T-helper 1 cell (primary cell): ENCODE measurements at regions not wholly inside any gene's neighbourhood (a gene's known extent, or its start where the extent isn't known, plus 50 kb on each side); places are given as distances from the start of the nearest gene placed in this dataset.
"Not testable (repeated sequence)": the region's sequence is repeated elsewhere in the genome, so short reads cannot be mapped to it uniquely, and the experiment has no call there.

Source experiments
- DNase-seq, 5 donors: peaks; one replicate each; pipeline ENCODE4 v3.0.0-alpha.2; 2012 to 2020

DNA sequence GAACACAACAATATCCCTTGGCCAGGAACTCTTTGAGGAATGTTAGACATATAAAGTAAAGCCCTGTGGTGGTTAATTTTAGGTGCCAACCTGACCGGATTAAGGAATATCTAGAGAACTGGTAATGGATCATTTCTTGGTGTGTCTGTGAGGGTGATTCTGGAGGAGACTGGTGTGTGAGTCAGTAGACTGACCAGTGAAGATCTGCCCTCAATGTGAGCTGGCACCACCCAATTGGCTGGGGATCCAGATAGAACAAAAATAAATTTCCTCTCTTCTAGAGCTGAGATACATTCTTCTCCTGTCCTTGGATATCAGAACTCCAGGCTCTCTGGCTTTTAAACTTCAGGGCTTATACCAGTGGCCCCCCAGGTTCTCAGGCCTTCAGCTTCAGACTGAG lies 56.2 kb upstream of the TNPO1 start:
- no peak for DNase-seq

DNA sequence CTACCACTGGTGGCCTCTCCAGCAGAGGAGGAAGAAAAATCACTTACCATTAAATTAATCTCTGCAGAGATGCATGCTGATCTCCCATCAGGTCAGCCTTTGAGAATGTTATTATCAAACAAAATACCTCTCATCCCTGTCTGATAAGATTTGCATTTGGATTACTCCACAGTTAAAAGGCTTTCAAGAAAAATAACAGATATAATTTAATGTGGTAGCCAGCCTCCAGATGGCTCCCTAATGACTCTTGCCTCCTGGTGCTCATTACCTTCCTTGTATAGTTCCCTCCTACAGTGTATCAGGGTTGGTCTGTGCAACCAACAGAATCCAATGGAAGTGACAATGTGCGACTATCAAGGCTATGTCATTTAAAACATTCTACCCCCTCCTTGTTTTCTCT lies 63.6 kb upstream of the TNPO1 start:
- no peak for DNase-seq

DNA sequence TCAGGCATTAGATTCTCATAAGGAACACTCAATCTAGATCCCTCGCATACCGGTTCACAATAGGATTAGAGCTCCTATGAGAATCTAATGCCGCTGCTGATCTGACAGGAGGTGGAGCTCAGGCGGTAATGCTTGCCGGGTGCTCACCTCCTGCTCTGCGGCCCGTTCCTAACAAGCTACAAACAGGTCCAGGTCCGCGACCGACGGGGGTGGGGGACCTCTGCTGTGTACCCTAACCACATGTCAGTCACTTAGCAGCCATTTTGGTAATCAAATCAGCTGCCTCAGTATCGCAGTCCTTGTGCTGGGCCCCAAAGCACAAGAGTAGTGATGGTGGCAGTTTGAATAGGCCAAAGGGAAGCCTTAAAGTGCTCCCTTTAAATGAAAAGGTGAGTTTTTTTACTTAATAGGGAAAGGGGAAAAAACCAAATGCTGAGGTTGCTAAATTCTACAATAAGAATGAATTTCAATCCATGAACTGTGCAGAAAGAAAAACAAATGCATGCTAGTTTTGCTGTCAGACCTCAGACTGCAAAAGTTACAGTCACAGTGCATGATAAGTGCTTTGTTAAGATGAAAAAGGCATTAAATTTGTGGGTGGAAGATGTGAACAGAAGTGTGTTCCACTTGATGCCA lies 67.0 kb upstream of the TNPO1 start:
- DNase-seq: no peak

DNA sequence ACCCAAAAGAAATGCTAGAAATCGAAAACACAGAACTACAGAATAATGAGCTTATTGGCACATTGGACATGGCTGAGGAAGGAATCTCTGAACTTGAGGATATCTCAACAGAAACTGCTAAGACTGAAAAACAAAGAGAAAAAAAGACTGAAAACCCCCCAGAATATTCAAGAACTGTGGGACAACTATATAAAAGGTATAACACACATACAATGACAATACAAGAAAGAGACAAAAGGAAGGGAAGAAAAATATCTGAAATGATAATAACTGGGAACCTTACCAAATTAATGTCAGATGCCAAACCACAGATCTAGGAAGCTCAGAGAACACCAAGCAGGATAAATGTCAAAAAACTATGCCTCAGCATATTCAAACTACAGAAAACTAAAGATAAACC lies 68.6 kb upstream of the TNPO1 start:
- no peak for DNase-seq

DNA sequence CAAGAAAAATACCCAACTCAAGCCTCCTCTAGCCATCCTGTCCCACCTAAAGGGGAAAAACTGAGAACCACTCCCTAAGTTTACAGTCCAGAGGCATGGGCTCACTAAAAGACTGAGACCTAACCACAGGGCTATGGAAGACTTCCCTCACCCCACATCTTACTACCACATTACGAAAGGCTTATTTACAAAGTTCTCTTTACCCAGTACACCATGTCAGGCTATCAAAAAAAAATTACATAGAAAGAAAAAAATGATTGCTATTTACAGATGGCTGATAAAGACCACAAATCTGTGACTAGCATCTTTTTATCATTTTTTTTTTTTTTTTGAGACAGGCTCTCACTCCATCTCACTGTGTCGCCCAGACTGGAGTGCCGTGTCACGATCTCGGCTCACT lies 69.7 kb upstream of the TNPO1 start:
- no peak for DNase-seq

DNA sequence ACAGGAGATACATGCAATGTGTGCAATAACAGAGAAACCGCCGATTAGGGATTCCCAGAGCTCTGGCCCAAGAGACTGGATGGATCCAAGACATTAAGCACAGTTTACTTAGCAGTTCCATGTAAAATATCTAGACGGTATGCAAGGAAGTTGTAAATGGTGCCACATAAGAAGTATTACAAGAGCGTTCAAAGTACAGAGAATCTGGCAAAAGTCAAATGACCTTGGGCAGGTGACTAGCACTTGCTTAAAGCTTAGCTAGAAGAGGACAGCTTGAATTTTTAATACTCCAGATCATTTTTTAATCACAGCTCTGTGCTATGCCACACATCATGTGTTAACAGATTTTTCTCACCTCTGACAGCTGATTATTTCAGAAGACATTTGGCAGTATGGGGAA lies 72.3 kb upstream of the TNPO1 start:
- no peak for DNase-seq

DNA sequence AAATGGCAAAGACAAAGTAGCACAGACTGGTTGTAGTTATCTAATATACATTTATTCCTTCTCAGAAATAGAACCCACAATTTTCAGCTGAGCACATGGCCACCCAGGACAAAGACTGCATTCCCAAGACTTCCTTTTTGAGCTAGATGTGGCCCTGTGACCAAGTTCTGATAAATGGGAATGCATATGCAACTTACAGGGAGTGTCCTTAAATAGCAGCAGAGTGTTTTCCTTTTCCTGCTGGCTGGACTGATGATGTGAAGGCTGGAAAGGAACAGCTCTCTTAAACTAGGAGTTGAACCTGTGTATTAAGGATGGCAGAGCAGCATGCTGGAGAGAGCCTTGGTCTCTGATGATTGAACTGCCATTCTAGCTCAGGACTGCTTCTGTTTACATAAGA lies 74.7 kb upstream of the TNPO1 start:
- DNase-seq: no peak

DNA sequence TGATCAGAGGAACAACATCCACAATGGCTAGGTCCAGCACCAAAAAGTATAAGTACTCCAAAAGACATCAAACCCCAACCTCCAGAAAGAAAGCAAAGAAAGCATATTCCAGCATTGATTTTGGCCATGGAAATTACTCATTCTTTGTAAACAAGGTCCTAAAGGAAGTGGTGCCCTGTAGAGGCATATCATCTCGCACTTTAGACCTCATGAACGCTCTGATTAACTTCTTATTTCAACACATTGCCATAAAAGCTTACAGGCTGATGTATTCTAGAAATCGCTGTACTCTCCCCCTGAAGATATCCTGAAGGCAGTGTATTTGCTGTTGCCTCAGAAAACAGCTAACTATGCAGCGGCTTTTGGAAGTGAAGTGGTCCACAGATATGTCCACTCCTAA lies 82.7 kb upstream of the TNPO1 start:
- no peak for DNase-seq

DNA sequence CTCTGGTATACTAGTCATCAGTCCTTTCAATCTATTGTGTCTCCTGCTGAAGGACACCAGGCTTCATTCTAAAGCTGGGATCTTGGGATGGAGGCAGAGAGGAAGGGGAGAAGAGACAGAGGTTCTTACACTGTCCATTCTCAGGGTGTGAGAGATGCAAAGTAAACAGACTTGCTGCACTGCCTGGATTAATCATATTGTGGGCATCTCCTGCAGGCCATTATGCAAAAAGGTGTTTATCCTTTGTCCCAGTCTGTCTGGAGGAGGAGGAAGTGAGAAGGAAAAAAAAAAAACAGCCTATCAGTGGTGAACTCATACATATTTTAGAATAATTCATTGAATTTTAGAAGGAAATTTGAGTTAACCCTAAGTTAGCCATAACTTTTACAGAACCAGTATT lies 92.9 kb upstream of the TNPO1 start:
- DNase-seq: no peak

DNA sequence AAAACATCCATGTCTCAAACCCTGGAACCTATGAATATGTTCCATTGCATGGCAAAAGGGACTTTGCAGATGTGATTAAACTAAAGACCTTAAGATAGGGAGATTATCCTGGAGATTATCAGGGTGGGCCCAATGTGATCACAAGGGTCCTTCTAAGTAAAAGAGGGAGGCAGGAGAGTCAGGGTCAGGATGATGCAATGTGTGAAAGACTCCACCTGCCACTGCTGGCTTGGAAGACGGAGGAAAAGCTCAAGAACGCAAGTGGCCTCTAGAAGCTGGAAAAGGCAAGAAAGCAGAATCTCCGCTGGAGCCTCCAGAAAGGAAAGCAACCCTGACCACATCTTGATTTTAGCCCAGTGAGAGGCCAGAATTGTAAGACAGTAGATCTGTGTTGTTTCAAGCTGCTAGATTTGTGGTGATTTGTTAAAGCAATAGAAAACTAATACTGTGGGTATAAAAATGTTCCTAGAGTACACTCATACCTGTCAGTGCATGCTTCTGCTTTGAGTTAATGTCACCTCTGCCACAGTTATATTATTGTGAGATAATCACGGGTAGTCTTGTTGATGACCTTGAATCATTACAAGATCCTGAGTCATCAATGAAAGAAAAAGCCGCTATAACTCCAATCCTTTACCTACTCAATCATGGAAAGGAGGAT lies 93.5 kb upstream of the TNPO1 start:
- no peak for DNase-seq

DNA sequence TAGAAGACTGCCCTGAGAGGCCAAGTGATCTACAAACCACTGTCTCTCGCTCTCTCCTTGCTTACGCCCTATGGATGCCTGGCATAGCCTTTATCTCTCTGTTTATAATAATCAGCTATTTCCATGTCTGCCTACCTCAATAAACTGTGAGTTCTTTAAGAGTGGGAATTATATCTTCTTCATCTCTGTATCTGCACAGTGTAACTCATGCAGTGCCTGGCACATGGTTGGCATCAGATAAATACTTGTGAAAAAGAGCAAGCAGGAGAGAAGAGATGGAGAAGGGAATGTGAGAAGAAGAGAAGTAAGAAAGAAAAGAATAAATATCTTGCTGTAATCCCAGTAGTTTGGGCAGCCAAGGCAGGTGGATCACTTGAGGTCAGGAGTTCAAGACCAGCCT lies 94.6 kb upstream of the TNPO1 start:
- no peak for DNase-seq

DNA sequence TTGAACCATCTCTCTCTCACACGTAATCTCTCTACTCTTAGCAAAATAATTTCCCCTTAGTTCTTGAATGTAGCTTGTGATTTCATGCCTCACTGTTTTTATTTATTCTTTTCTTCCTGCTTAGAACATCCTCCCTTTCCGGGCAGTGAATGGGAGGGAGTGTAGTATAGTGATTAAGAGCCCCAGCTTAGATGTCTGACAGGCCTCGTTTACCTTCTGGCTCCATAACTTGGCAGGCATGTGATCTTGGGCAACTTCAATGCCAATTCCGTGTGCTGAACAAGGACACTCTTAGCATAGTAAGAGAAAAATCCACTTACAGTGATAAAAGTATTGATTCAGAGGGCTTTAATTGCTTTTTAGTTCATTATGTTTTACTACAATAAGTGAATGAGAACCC lies 96.3 kb upstream of the TNPO1 start:
- no peak for DNase-seq

DNA sequence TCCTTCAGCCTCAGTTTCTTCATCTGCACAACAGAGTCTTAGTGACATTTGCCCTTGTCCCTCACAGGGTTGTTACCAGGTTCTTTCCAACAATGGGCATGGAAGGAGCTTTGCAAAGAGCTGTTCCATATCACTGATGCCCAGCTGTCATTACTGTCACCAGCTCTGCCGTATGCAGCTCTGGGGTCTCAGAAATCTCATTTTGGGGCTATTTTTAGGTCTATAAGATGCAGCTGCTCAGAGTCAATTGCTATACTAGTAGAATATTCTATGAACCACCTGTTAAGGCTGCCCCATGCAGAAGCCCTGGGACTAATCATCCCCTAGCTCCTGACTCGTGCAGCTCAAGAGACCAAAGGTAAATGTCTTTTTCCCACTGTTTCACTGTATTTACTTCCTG lies 105.1 kb upstream of the TNPO1 start:
- no peak for DNase-seq

DNA sequence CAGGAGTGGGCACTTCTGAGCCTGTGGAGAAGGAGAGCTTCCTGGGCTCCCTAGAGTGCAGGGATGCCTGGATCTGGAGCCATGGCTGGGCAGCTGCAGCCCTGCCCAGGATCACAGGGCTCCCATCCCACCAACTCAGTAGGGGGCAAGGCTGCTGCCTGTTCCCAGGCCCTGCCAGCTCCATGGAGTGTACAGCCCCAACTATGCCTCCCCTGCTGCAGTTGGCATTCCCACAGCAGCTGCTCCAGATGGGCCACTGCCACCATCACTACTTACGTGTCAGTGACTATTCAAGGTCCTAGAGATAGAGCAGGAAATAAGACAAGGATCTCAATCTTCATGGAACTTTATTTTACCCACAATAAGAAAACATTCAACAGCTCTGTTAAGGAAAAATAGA lies 107.1 kb upstream of the TNPO1 start:
- DNase-seq: no peak

DNA sequence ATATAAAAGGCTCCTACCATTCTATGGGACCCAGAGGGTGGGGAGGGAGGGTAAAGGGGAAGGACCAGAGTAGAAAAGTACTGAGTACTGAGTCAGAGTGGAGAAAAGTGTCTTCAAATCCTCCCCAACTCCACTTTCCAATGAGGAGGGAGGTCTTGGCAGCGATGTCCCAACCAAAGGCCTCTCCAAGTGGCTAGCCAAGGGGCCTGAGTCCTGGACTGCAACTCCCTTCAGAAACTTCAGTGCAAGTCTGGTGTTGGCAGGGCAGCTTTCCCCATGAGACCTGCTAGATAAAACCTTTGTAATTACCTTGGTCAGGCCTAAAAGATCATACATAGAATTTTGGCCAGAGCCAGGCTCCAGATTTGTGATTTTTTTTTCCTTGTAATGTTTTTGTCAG lies 111.3 kb upstream of the TNPO1 start:
- DNase-seq: no peak

DNA sequence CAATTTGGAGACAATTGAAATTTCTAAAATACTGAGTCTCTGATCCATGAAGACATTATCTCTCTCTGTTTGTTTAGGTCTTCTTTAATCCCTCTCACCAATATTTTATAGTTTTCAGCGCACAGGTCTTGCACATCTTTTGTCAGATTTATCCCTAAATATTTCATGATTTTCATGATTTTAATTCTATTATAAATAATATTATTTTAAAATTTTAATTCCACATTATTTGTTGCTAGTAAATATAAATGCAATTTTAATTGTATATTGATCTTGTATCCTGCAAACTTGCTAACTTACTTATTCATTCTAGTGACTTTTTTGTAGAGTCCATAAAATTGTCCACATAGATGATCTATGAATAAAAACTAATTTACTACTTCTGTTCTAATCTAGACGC lies 112.6 kb upstream of the TNPO1 start:
- DNase-seq: no peak

DNA sequence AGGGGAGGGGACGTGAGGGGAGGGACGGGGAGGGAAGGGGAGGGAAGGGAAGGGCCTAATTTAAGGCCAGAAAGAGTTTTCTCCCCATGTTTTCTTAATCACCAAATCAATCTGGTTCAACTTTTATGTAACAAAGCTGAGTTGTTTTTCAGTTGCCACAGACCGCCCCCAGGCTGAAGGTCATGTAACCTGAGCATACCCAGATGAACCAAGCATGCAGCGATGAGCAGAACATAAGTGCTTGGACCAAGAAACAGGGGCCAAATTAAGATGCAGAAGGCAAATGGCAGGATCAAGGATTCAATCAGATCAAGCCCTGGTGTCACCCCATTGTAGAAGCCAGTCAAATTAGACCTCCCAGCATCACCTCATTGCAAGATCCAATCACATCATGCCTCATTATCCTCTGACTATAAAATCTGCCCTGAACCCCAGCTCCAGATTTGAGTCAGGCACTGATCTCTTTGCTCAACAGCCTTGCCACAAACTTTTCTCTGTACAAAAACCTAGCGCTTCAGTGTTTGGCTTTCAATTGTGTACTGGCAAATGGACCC lies 113.5 kb upstream of the TNPO1 start:
- no peak for DNase-seq

DNA sequence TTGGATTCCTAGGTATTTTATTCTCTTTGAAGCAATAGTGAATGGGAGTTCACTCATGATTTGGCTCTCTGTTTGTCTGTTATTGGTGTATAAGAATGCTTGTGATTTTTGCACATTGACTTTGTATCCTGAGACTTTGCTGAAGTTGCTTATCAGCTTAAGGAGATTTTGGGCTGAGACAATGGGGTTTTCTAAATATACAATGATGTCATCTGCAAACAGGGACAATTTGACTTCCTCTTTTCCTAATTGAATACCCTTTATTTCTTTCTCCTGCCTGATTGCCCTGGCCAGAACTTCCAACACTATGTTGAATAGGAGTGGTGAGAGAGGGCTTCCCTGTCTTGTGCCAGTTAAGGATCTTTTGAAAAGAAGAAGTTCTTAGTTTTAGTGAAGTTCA lies 114.4 kb upstream of the TNPO1 start:
- DNase-seq: not testable (repeated sequence)

DNA sequence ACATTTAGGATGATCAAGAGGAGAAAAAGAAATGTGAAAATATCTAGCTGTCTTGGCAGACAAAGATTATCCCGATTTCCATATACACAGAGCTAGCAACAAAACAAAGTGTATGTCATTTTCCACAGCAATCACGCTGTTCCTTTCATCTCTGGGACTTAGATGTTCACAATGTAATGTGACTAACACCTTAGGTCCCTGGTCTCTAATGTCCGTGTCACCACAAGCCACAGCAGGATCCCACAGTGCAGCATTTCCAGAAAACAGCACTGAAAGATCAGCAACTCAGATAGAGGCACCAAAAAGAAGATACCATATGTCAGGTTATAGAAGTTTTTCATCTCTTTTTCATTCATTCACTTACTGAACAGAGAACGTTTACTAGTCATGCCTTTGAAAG lies 118.0 kb upstream of the TNPO1 start:
- no peak for DNase-seq

DNA sequence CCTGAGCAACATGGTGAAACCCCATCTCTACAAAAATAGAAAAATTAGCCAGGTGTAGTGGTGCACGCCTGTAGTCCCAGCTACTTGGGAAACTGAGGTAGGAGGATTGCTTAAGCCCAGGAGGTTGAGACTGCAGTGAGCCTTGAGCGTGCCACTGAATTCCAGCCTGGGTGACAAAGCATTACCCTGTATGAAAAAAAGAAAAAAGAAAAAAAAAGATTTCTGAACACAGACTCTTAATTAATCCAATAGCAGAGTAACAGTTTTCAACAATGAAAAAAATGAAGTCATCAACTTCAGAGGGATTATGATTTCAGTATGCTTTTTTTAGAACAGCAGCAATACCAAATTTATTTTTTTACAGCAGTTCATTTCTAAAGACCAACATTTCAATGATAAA lies 118.8 kb upstream of the TNPO1 start:
- DNase-seq: no peak

DNA sequence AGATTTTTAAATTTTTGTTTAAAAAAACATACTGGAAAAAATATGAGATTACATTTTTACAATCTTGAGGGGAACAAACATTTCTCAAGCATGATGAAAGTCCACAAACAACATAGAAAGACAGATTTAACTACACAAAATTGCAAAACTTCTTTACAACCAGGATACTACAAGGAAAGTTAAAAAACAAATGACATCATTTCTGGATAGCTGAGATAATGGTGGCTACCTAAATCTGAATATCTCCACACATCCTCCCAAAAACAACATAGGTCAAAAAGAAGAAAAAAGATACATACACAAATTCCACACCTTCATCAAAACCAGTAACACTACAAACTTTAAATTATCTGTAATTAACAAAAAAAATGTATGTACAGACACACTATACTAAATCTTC lies 120.8 kb upstream of the TNPO1 start:
- no peak for DNase-seq

DNA sequence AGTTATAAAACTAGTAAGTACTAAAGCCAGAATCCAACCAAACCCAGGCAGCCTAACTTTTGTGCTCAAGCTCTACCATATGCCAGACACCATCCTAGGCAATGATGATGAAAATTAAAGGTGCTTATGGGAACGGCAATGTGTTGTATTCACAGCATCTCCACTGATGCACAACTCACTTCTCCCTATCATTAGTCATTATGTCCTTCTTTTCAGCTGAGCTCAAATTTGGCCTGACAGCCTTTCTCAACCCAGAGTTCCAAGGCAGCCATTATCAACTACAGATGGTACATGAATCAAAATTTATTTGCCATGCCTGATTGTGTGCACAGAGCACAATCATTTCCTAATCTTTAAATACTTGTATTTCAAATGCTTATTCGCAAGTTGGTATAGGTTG lies 121.6 kb upstream of the TNPO1 start:
- DNase-seq: no peak

DNA sequence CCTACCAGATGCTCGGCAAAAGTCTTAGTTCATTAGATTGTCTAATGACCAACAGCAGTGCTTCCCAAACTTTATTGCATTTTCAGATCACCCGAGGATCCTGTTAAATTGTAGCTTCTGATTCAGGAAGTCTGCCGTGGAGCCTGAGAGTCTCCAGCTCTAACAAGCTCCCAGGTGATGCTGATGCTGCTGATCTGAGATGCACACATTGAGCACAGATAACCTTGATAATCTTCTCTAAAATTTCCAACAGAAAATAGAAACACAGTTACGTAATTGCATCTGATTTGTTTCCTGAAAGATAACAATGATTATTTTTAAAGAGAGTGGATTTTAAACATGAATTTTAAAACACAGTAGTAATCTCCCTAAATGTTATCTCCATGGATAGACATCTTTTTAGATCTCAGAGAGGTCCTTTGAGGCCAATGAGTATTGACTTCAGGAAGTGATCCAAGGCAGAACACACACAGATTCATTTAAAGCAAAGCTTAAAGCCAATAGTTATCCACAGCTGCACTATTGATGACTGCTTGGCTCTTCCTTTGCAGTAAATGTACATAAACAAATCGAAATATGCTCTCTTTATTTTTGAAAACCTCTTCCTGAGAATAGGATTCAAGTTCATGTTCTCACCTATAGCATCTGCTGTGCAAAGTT lies 122.8 kb upstream of the TNPO1 start:
- DNase-seq: no peak
